ENCODE measurements at regions not wholly inside any gene's neighbourhood (a gene's known extent, or its start where the extent isn't known, plus 50 kb on each side); places are given as distances from the start of the nearest gene placed in this dataset.
"Not testable (repeated sequence)": the region's sequence is repeated elsewhere in the genome, so short reads cannot be mapped to it uniquely, and the experiment has no call there.

- peaks cover 11% of the 10 kb centered on the region for H3K27me3 Mint-ChIP-seq
- no peaks in the 10 kb centered on the region for H3K36me3 Mint-ChIP-seq (ENCODE audit: low read depth)
- no peak overlapping the region for H3K4me3 Mint-ChIP-seq
- no peaks in the 10 kb centered on the region for H3K4me1 Mint-ChIP-seq
- H3K9me3 Mint-ChIP-seq, result no peaks in the 10 kb centered on the region
- ATAC-seq (replicated peaks), result no peak
- H3K27ac Mint-ChIP-seq, result no peak overlapping the region
These were observed 50.2 kb upstream of the TP53I11 start for GRCh38 chr11:45000918-45001317.

- H3K4me1 Mint-ChIP-seq, result no peaks in the 10 kb centered on the region
- no peak overlapping the region for H3K27ac Mint-ChIP-seq
- no peak overlapping the region for H3K4me3 Mint-ChIP-seq
- H3K36me3 Mint-ChIP-seq (ENCODE audit: low read depth), result no peaks in the 10 kb centered on the region
- no peak for ATAC-seq (replicated peaks)
- H3K9me3 Mint-ChIP-seq, result no peaks in the 10 kb centered on the region
- H3K27me3 Mint-ChIP-seq, result peaks cover 11% of the 10 kb centered on the region
These were observed 50.9 kb upstream of the TP53I11 start for GRCh38 chr11:45001466-45002165.

- H3K27ac Mint-ChIP-seq, result no peak overlapping the region
- no peaks in the 10 kb centered on the region for H3K4me1 Mint-ChIP-seq
- peaks cover 20% of the 10 kb centered on the region for H3K27me3 Mint-ChIP-seq
- no peaks in the 10 kb centered on the region for H3K9me3 Mint-ChIP-seq
- no peaks in the 10 kb centered on the region for H3K36me3 Mint-ChIP-seq (ENCODE audit: low read depth)
- no peak for ATAC-seq (replicated peaks)
- H3K4me3 Mint-ChIP-seq, result no peak overlapping the region
These were observed 54.4 kb upstream of the TP53I11 start for GRCh38 chr11:45005106-45005505.

GRCh38 chr11:45007011-45007410 is 56.3 kb upstream of the TP53I11 start:
- no peaks in the 10 kb centered on the region for H3K36me3 Mint-ChIP-seq (ENCODE audit: low read depth)

GRCh38 chr11:45015983-45016382 is 65.3 kb upstream of the TP53I11 start:
- peaks cover 14% of the 10 kb centered on the region for H3K9me3 Mint-ChIP-seq
- H3K27ac Mint-ChIP-seq; ATAC-seq (replicated peaks); H3K36me3 Mint-ChIP-seq (ENCODE audit: low read depth); H3K4me1 Mint-ChIP-seq; H3K4me3 Mint-ChIP-seq: not testable (repeated sequence)
- H3K27me3 Mint-ChIP-seq, result peaks cover 17% of the 10 kb centered on the region

More at GRCh38 chr11:45007011-45007410, 56.3 kb upstream of the TP53I11 start:
- Mint-ChIP-seq H3K27ac (no peak overlapping the region), H3K4me3 (no peak overlapping the region), H3K9me3 (no peaks in the 10 kb centered on the region), H3K4me1 (no peaks in the 10 kb centered on the region), H3K27me3 (peaks cover 16% of the 10 kb centered on the region)
- ATAC-seq (replicated peaks), result no peak

- not testable (repeated sequence) for H3K36me3 Mint-ChIP-seq (ENCODE audit: low read depth); H3K4me1 Mint-ChIP-seq; H3K4me3 Mint-ChIP-seq; H3K27ac Mint-ChIP-seq; ATAC-seq (replicated peaks)
- Mint-ChIP-seq H3K9me3 (peaks cover 14% of the 10 kb centered on the region), H3K27me3 (peaks cover 18% of the 10 kb centered on the region)
These were observed 65.8 kb upstream of the TP53I11 start for GRCh38 chr11:45016446-45016845.

- H3K27ac Mint-ChIP-seq, result no peak overlapping the region
- peaks cover 18% of the 10 kb centered on the region for H3K27me3 Mint-ChIP-seq
- ATAC-seq (replicated peaks), result no peak
- peaks cover 9% of the 10 kb centered on the region for H3K4me1 Mint-ChIP-seq
- no peak overlapping the region for H3K4me3 Mint-ChIP-seq
- H3K9me3 Mint-ChIP-seq, result peaks cover 14% of the 10 kb centered on the region
- H3K36me3 Mint-ChIP-seq (ENCODE audit: low read depth), result no peaks in the 10 kb centered on the region
These were observed 66.6 kb upstream of the TP53I11 start for GRCh38 chr11:45017329-45017728.

GRCh38 chr11:45021001-45021400 is 70.3 kb upstream of the TP53I11 start:
- Mint-ChIP-seq H3K4me3 (no peak overlapping the region), H3K36me3 (ENCODE audit: low read depth) (no peaks in the 10 kb centered on the region), H3K27me3 (peaks cover 18% of the 10 kb centered on the region), H3K27ac (no peak overlapping the region), H3K9me3 (peaks cover 4% of the 10 kb centered on the region), H3K4me1 (peaks cover 5% of the 10 kb centered on the region)
- ATAC-seq (replicated peaks), result no peak

- no peak overlapping the region for H3K4me3 Mint-ChIP-seq
- no peaks in the 10 kb centered on the region for H3K36me3 Mint-ChIP-seq (ENCODE audit: low read depth)
- H3K4me1 Mint-ChIP-seq, result no peaks in the 10 kb centered on the region
- no peak for ATAC-seq (replicated peaks)
- no peak overlapping the region for H3K27ac Mint-ChIP-seq
- H3K27me3 Mint-ChIP-seq, result peaks cover 18% of the 10 kb centered on the region
- H3K9me3 Mint-ChIP-seq, result no peaks in the 10 kb centered on the region
These were observed 71.0 kb upstream of the TP53I11 start for GRCh38 chr11:45021692-45022141.

- Mint-ChIP-seq H3K27ac (no peak overlapping the region), H3K36me3 (ENCODE audit: low read depth) (no peaks in the 10 kb centered on the region), H3K27me3 (peaks cover 18% of the 10 kb centered on the region), H3K9me3 (no peaks in the 10 kb centered on the region), H3K4me3 (no peak overlapping the region), H3K4me1 (no peaks in the 10 kb centered on the region)
- no peak for ATAC-seq (replicated peaks)
These were observed 71.8 kb upstream of the TP53I11 start for GRCh38 chr11:45022294-45023064.

GRCh38 chr11:45023065-45023365 is 72.3 kb upstream of the TP53I11 start:
- Mint-ChIP-seq H3K9me3 (no peaks in the 10 kb centered on the region), H3K4me3 (no peak overlapping the region), H3K27me3 (peaks cover 18% of the 10 kb centered on the region), H3K4me1 (no peaks in the 10 kb centered on the region), H3K27ac (no peak overlapping the region), H3K36me3 (ENCODE audit: low read depth) (no peaks in the 10 kb centered on the region)
- ATAC-seq (replicated peaks), result no peak

- peaks cover 15% of the 10 kb centered on the region for H3K27me3 Mint-ChIP-seq
- H3K36me3 Mint-ChIP-seq (ENCODE audit: low read depth), result no peaks in the 10 kb centered on the region
- H3K4me3 Mint-ChIP-seq, result no peak overlapping the region
- H3K4me1 Mint-ChIP-seq, result no peaks in the 10 kb centered on the region
- H3K9me3 Mint-ChIP-seq, result no peaks in the 10 kb centered on the region
- no peak overlapping the region for H3K27ac Mint-ChIP-seq
- no peak for ATAC-seq (replicated peaks)
These were observed 73.6 kb upstream of the TP53I11 start for GRCh38 chr11:45024316-45024715.

GRCh38 chr11:45024846-45025588 is 74.3 kb upstream of the TP53I11 start:
- no peaks in the 10 kb centered on the region for H3K36me3 Mint-ChIP-seq (ENCODE audit: low read depth)
- no peak overlapping the region for H3K27ac Mint-ChIP-seq
- H3K9me3 Mint-ChIP-seq, result no peaks in the 10 kb centered on the region
- peaks cover 11% of the 10 kb centered on the region for H3K27me3 Mint-ChIP-seq
- no peaks in the 10 kb centered on the region for H3K4me1 Mint-ChIP-seq
- ATAC-seq (replicated peaks), result no peak
- H3K4me3 Mint-ChIP-seq, result no peak overlapping the region

GRCh38 chr11:45025716-45026492 is 75.2 kb upstream of the TP53I11 start:
- Mint-ChIP-seq H3K27ac (no peak overlapping the region), H3K4me1 (no peaks in the 10 kb centered on the region), H3K36me3 (ENCODE audit: low read depth) (no peaks in the 10 kb centered on the region), H3K27me3 (peaks cover 2% of the 10 kb centered on the region), H3K9me3 (no peaks in the 10 kb centered on the region), H3K4me3 (no peak overlapping the region)
- ATAC-seq (replicated peaks), result no peak

All from activated T-helper 17 cell treated with anti-CD3 and anti-CD28 coated beads, Interleukin-2, amount 50 U/mL, for 72 hours (primary cell).